PC-3 (cell line): ENCODE measurements at regions not wholly inside any gene's neighbourhood (a gene's known extent, or its start where the extent isn't known, plus 50 kb on each side); places are given as distances from the start of the nearest gene placed in this dataset.
"Not testable (repeated sequence)": the region's sequence is repeated elsewhere in the genome, so short reads cannot be mapped to it uniquely, and the experiment has no call there.

Experiments
- EZH2 ChIP-seq: fragments of 300-600 bp; sonication (generic); IDR thresholded peaks from one replicate; pipeline ENCODE4 v1.6.1; 2017; ENCODE audit warnings: antibody characterized with exemption, mild to moderate bottlenecking, low read length; ENCODE audit not compliant: unreplicated experiment
- TF ChIP-seq, protein P1 (sequence below): fragments of 300-600 bp; sonication (generic); conservative IDR thresholded peaks from 2 replicates; pipeline ENCODE4 v1.5.1; 2017; ENCODE audit warnings: antibody characterized with exemption, low read depth, mild to moderate bottlenecking, low read length

- not testable (repeated sequence) for TF ChIP-seq EZH2
- TF ChIP-seq, protein P1, sequence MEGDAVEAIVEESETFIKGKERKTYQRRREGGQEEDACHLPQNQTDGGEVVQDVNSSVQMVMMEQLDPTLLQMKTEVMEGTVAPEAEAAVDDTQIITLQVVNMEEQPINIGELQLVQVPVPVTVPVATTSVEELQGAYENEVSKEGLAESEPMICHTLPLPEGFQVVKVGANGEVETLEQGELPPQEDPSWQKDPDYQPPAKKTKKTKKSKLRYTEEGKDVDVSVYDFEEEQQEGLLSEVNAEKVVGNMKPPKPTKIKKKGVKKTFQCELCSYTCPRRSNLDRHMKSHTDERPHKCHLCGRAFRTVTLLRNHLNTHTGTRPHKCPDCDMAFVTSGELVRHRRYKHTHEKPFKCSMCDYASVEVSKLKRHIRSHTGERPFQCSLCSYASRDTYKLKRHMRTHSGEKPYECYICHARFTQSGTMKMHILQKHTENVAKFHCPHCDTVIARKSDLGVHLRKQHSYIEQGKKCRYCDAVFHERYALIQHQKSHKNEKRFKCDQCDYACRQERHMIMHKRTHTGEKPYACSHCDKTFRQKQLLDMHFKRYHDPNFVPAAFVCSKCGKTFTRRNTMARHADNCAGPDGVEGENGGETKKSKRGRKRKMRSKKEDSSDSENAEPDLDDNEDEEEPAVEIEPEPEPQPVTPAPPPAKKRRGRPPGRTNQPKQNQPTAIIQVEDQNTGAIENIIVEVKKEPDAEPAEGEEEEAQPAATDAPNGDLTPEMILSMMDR: not testable (repeated sequence)
Measured at GRCh38 chr4:156109087-156109486, 155.4 kb upstream of the CTSO start.
